HG03558 (cell line): ENCODE measurements at regions not wholly inside any gene's neighbourhood (a gene's known extent, or its start where the extent isn't known, plus 50 kb on each side); places are given as distances from the start of the nearest gene placed in this dataset.

Experiments used
- ATAC-seq: cut with Tn5 transposase; IDR thresholded peaks from one replicate; pipeline ENCODE4 v1.9.1; 2021; ENCODE audit warnings: moderate number of reproducible peaks; ENCODE audit not compliant: unreplicated experiment; ENCODE audit errors: extremely low read depth

GRCh38 chr6:165962366-165962765, 205.3 kb downstream of the TBXT start:
- ATAC-seq = no peak

GRCh38 chr6:165961233-165961632, 206.4 kb downstream of the TBXT start:
- ATAC-seq = no peak

GRCh38 chr6:165960695-165961094, 207.0 kb downstream of the TBXT start:
- no peak for ATAC-seq

GRCh38 chr6:165959627-165960026, 208.0 kb downstream of the TBXT start:
- ATAC-seq = no peak

- ATAC-seq = no peak
Observed at GRCh38 chr6:165956874-165957273, 210.8 kb downstream of the TBXT start.

- ATAC-seq = no peak
Observed at GRCh38 chr6:165952514-165952913, 215.1 kb downstream of the TBXT start.

- ATAC-seq = no peak
Observed at GRCh38 chr6:165950316-165950715, 217.3 kb downstream of the TBXT start.

- ATAC-seq = no peak
Observed at GRCh38 chr6:165949324-165949723, 218.3 kb downstream of the TBXT start.

GRCh38 chr6:165944002-165944466, 223.6 kb downstream of the TBXT start:
- ATAC-seq = no peak

GRCh38 chr6:165941786-165942185, 225.9 kb downstream of the TBXT start:
- ATAC-seq = no peak

GRCh38 chr6:165941249-165941775, 226.3 kb downstream of the TBXT start:
- no peak for ATAC-seq

- no peak for ATAC-seq
Observed at GRCh38 chr6:165940366-165940765, 227.3 kb downstream of the TBXT start.

GRCh38 chr6:165939601-165940290, 227.9 kb downstream of the TBXT start:
- ATAC-seq = no peak

GRCh38 chr6:165939047-165939446, 228.6 kb downstream of the TBXT start:
- ATAC-seq = no peak

GRCh38 chr6:165937564-165938358, 229.9 kb downstream of the TBXT start:
- ATAC-seq = no peak

- ATAC-seq = no peak
Observed at GRCh38 chr6:165936660-165937059, 231.0 kb downstream of the TBXT start.

- no peak for ATAC-seq
Observed at GRCh38 chr6:165936096-165936495, 231.6 kb downstream of the TBXT start.

GRCh38 chr6:165931675-165932074, 236.0 kb downstream of the TBXT start:
- ATAC-seq = no peak

- no peak for ATAC-seq
Observed at GRCh38 chr6:165930668-165931214, 236.9 kb downstream of the TBXT start.

GRCh38 chr6:165929607-165930006, 238.0 kb downstream of the TBXT start:
- no peak for ATAC-seq

GRCh38 chr6:165926378-165926777, 241.3 kb downstream of the TBXT start:
- no peak for ATAC-seq
